Right lobe of liver (tissue), 4 donors: ENCODE measurements at regions not wholly inside any gene's neighbourhood (a gene's known extent, or its start where the extent isn't known, plus 50 kb on each side); places are given as distances from the start of the nearest gene placed in this dataset.

ENCODE experiments used
- POLR2A ChIP-seq: fragments of 450-650 bp; IDR thresholded peaks from one replicate; pipeline ENCODE4 v1.6.1; 2017; ENCODE audit warnings: antibody characterized with exemption, mild to moderate bottlenecking
- TF ChIP-seq, protein P1 (sequence below), 4 donors: fragments of 200-600 bp in 3 of 4; fragments of 450-650 bp in 1 of 4; IDR thresholded peaks; one replicate each; pipeline versions ENCODE4 v1.5.1 to v1.8.0; 2016 to 2022; ENCODE audit warnings: antibody characterized with exemption in 4 of 4, mild to moderate bottlenecking in 2 of 4
- donor health status: DM: no; HTN: no; CAD: no.
- donor health status: DM: no; HTN: no; CAD: no.
- donor health status: DM: no; HTN: yes; CAD: no.

DNA sequence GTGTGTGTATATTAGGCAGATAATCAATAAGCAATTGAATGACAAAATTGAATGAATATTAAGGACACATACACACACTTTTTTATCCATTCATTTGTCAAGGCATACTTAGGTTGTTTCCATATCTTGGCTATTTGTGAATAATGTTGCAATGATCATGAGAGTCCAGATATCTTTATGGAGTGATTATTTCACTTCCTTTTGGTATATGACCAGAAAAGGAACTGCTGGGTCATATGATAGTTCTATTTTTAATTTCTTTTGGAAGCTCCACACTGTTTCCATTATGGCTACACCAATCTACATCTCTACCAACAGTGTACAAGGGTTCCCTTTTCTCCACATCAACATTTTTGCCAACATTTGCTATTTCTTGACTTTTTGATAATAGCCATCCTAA lies 137.7 kb upstream of the PAPPA start:
- TF ChIP-seq, protein P1, sequence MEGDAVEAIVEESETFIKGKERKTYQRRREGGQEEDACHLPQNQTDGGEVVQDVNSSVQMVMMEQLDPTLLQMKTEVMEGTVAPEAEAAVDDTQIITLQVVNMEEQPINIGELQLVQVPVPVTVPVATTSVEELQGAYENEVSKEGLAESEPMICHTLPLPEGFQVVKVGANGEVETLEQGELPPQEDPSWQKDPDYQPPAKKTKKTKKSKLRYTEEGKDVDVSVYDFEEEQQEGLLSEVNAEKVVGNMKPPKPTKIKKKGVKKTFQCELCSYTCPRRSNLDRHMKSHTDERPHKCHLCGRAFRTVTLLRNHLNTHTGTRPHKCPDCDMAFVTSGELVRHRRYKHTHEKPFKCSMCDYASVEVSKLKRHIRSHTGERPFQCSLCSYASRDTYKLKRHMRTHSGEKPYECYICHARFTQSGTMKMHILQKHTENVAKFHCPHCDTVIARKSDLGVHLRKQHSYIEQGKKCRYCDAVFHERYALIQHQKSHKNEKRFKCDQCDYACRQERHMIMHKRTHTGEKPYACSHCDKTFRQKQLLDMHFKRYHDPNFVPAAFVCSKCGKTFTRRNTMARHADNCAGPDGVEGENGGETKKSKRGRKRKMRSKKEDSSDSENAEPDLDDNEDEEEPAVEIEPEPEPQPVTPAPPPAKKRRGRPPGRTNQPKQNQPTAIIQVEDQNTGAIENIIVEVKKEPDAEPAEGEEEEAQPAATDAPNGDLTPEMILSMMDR (IDR thresholded peaks at IDR 0.05): no peak
- no peak for TF ChIP-seq POLR2A
